ENCODE measurements at regions not wholly inside any gene's neighbourhood (a gene's known extent, or its start where the extent isn't known, plus 50 kb on each side); places are given as distances from the start of the nearest gene placed in this dataset.

- no peak for TF ChIP-seq CTCF (IDR thresholded peaks at IDR 0.05)
- WGBS, 3 donors: 41 to 44% (median 42%) methylated on average over 5 of the region's 5 CpGs
- Histone ChIP-seq H3K27ac (no peak overlapping the region), H3K27me3 (ENCODE audit: insufficient read depth in 3 of 3, low read length in 2 of 3) (peaks cover 0 to 5% (median 0%) of the 10 kb centered on the region in 3 donors), H3K36me3 (ENCODE audit: insufficient read depth in 1 of 2, low read depth in 1 of 2) (no peaks in the 10 kb centered on the region), H3K4me1 (no peaks in the 10 kb centered on the region), H3K4me3 (no peak overlapping the region), H3K9me3 (no peaks in the 10 kb centered on the region)
- DNase-seq (peak in 1 of 2 donors; percentile 52), ATAC-seq (no peak)
- intact Hi-C loops (cut with DNase I): no loop called here
These were observed 222.6 kb downstream of the PRDM2 start for GRCh38 chr1:13922466-13923110.

GRCh38 chr1:13926556-13926955, 226.6 kb downstream of the PRDM2 start:
- no peak for DNase-seq
- no peaks in the 10 kb centered on the region for H3K4me1 ChIP-seq
- no peak overlapping the region for H3K4me3 ChIP-seq
- no peaks in the 10 kb centered on the region for H3K9me3 ChIP-seq
- intact Hi-C loops (cut with DNase I): no loop called here
- ATAC-seq: no peak
- no peak overlapping the region for H3K27ac ChIP-seq
- TF ChIP-seq CTCF (IDR thresholded peaks at IDR 0.05): no peak
- peaks cover 0 to 14% (median 0%) of the 10 kb centered on the region in 3 donors for H3K27me3 ChIP-seq (ENCODE audit: insufficient read depth in 3 of 3, low read length in 2 of 3)
- H3K36me3 ChIP-seq (ENCODE audit: insufficient read depth in 1 of 2, low read depth in 1 of 2): no peaks in the 10 kb centered on the region

- Histone ChIP-seq H3K36me3 (ENCODE audit: insufficient read depth in 1 of 2, low read depth in 1 of 2) (no peaks in the 10 kb centered on the region), H3K27ac (no peak overlapping the region), H3K27me3 (ENCODE audit: insufficient read depth in 3 of 3, low read length in 2 of 3) (peaks cover 0 to 14% (median 0%) of the 10 kb centered on the region in 3 donors), H3K4me3 (no peak overlapping the region), H3K9me3 (no peaks in the 10 kb centered on the region), H3K4me1 (no peaks in the 10 kb centered on the region)
- ATAC-seq: no peak
- TF ChIP-seq CTCF (IDR thresholded peaks at IDR 0.05): no peak
- no peak for DNase-seq
- WGBS, 3 donors: 87 to 95% (median 91%) methylated on average over 3 of the region's 3 CpGs
- intact Hi-C loops (cut with DNase I): no loop called here
These were observed 227.7 kb downstream of the PRDM2 start for GRCh38 chr1:13927736-13928135.

GRCh38 chr1:13929313-13929712, 229.3 kb downstream of the PRDM2 start:
- no peak for ATAC-seq
- Histone ChIP-seq H3K4me3 (no peak overlapping the region), H3K27ac (no peak overlapping the region), H3K4me1 (no peaks in the 10 kb centered on the region), H3K9me3 (no peaks in the 10 kb centered on the region), H3K27me3 (ENCODE audit: insufficient read depth in 3 of 3, low read length in 2 of 3) (peaks cover 0 to 14% (median 0%) of the 10 kb centered on the region in 3 donors), H3K36me3 (ENCODE audit: insufficient read depth in 1 of 2, low read depth in 1 of 2) (no peaks in the 10 kb centered on the region)
- no peak for TF ChIP-seq CTCF (IDR thresholded peaks at IDR 0.05)
- intact Hi-C loops (cut with DNase I): no loop called here
- WGBS, 3 donors: 79 to 87% (median 84%) methylated on average over 5 of the region's 5 CpGs
- DNase-seq: no peak

- DNase-seq (no peak), ATAC-seq (no peak)
- WGBS, 3 donors: 42 to 52% (median 42%) methylated on average over 3 of the region's 3 CpGs
- no peak overlapping the region for H3K27ac ChIP-seq
- no peaks in the 10 kb centered on the region for H3K4me1 ChIP-seq
- intact Hi-C loops (cut with DNase I): no loop called here
- no peaks in the 10 kb centered on the region for H3K9me3 ChIP-seq
- H3K27me3 ChIP-seq (ENCODE audit: insufficient read depth in 3 of 3, low read length in 2 of 3): peaks cover 0 to 14% (median 0%) of the 10 kb centered on the region in 3 donors
- TF ChIP-seq CTCF (IDR thresholded peaks at IDR 0.05): no peak
- no peak overlapping the region for H3K4me3 ChIP-seq
- no peaks in the 10 kb centered on the region for H3K36me3 ChIP-seq (ENCODE audit: insufficient read depth in 1 of 2, low read depth in 1 of 2)
These were observed 230.2 kb downstream of the PRDM2 start for GRCh38 chr1:13930151-13930550.

All from psoas muscle (tissue), 7 donors.